Spleen (tissue), 11 donors: ENCODE measurements at regions not wholly inside any gene's neighbourhood (a gene's known extent, or its start where the extent isn't known, plus 50 kb on each side); places are given as distances from the start of the nearest gene placed in this dataset.

Source experiments
- DNase-seq: peaks from one replicate; pipeline ENCODE4 v3.0.0-alpha.2; 2020
- H3K27ac ChIP-seq, 8 donors: fragments of 200-600 bp; sonication (generic) in 7 of 8; 1 replicate in 4 of 8; 2 replicates in 4 of 8; pipeline versions ENCODE4 v1.5.0 to v1.8.0; 2016 to 2021; ENCODE audit warnings: inconsistent platforms in 4 of 8, mild to moderate bottlenecking in 4 of 8, moderate library complexity in 1 of 8
- H3K27me3 ChIP-seq, 7 donors: fragments of 200-600 bp; sonication (generic) in 6 of 7; replicated peaks in 1 of 7; 1 replicate in 4 of 7; 2 replicates in 3 of 7; pipeline versions ENCODE4 v1.5.0 to v1.8.0; 2016 to 2021; ENCODE audit warnings: inconsistent platforms in 3 of 7, mild to moderate bottlenecking in 1 of 7
- H3K36me3 ChIP-seq, 6 donors: fragments of 200-600 bp; sonication (generic) in 5 of 6; 1 replicate in 4 of 6; 2 replicates in 2 of 6; pipeline versions ENCODE4 v1.5.0 to v1.8.0; 2016 to 2021; ENCODE audit warnings: inconsistent platforms in 2 of 6
- H3K4me1 ChIP-seq, 6 donors: fragments of 200-600 bp; sonication (generic) in 5 of 6; 1 replicate in 3 of 6; 2 replicates in 3 of 6; pipeline versions ENCODE4 v1.5.0 to v1.8.0; 2016 to 2021; ENCODE audit warnings: inconsistent platforms in 3 of 6
- H3K4me3 ChIP-seq, 8 donors: fragments of 200-600 bp; sonication (generic) in 7 of 8; 1 replicate in 4 of 8; 2 replicates in 4 of 8; pipeline versions ENCODE4 v1.5.0 to v1.8.0; 2016 to 2021; ENCODE audit warnings: inconsistent platforms in 4 of 8, mild to moderate bottlenecking in 4 of 8, moderate library complexity in 2 of 8
- H3K9me3 ChIP-seq, 8 donors: fragments of 200-600 bp; sonication (generic) in 7 of 8; 1 replicate in 4 of 8; 2 replicates in 4 of 8; pipeline versions ENCODE4 v1.5.0 to v1.8.0; 2016 to 2021; ENCODE audit warnings: inconsistent platforms in 4 of 8
- CTCF ChIP-seq, 11 experiments: fragments of 200-600 bp in 7 of 11; fragments of 450-650 bp in 4 of 11; sonication (generic) in 4 of 11; IDR thresholded peaks in 8 of 11; conservative IDR thresholded peaks in 3 of 11; 1 replicate in 7 of 11; 2 replicates in 4 of 11; pipeline versions ENCODE4 v1.4.0 to v1.8.0; 2016 to 2021; ENCODE audit warnings: antibody characterized with exemption in 11 of 11, inconsistent platforms in 4 of 11, mild to moderate bottlenecking in 1 of 11
- POLR2A ChIP-seq, 3 donors: fragments of 450-650 bp; IDR thresholded peaks; one replicate each; pipeline ENCODE4 v1.5.1; 2017; ENCODE audit warnings: antibody characterized with exemption in 3 of 3, mild to moderate bottlenecking in 1 of 3
- POLR2AphosphoS5 ChIP-seq, 3 donors: sonication (generic); formaldehyde crosslinking; IDR thresholded peaks; one replicate each; pipeline ENCODE4 v1.5.1; 2017; ENCODE audit warnings: antibody characterized with exemption in 3 of 3
- WGBS, 5 donors: extraction: QIAGEN DNeasy Blood & Tissue Kit in 3 of 5; methylation state at CpG; one replicate each; pipeline versions ENCODE4 v1.1.5 to v1.1.7; 2013 to 2018; 5-methylcytosine and 5-hydroxymethylcytosine counted together
- intact Hi-C: fragments of 100-400 bp; cut with DNase I; formaldehyde crosslinking; loops from one replicate; pipeline ENCODE4 v1.15.0; 2023; ENCODE audit warnings: low total_unique reads
- donor health status: healthy with polysubstance abuse.
- donor health status: DM: no; HTN: no; CAD: no; lungs with moderate emphysema.
- donor health status: DM: no; HTN: no; CAD: no.
- donor health status: Bipolar disorder and iron deficiency.
- donor health status: healthy.
- donor health status: DM: no; HTN: no; CAD: no.
- donor health status: DM: yes; HTN: yes; CAD: no.

GRCh38 chr20:11364736-11365135 lies 553.0 kb upstream of the BTBD3 start:
- no peak overlapping the region for H3K4me3 ChIP-seq
- WGBS, 5 donors = 77 to 91% (median 86%) methylated on average over 5 of the region's 5 CpGs
- H3K36me3 ChIP-seq = no peaks in the 10 kb centered on the region
- no peak for TF ChIP-seq POLR2AphosphoS5 (IDR thresholded peaks at IDR 0.05)
- no peaks in the 10 kb centered on the region for H3K27me3 ChIP-seq
- H3K27ac ChIP-seq = no peak overlapping the region
- DNase-seq = no peak
- intact Hi-C loops = no loop called here
- no peaks in the 10 kb centered on the region for H3K4me1 ChIP-seq
- H3K9me3 ChIP-seq = peaks cover 0 to 6% (median 0%) of the 10 kb centered on the region in 8 donors

- no peaks in the 10 kb centered on the region for H3K36me3 ChIP-seq
- 65 to 84% (median 76%) methylated on average over 4 of the region's 4 CpGs for WGBS, 5 donors
Observed at GRCh38 chr20:11366660-11367059, 551.0 kb upstream of the BTBD3 start.

GRCh38 chr20:11368499-11368898 lies 549.2 kb upstream of the BTBD3 start:
- Histone ChIP-seq H3K4me1 (no peaks in the 10 kb centered on the region), H3K27ac (no peak overlapping the region), H3K36me3 (no peaks in the 10 kb centered on the region), H3K9me3 (no peaks in the 10 kb centered on the region), H3K27me3 (no peaks in the 10 kb centered on the region), H3K4me3 (no peak overlapping the region)
- WGBS, 5 donors = 65 to 85% (median 79%) methylated on average over 4 of the region's 4 CpGs
- intact Hi-C loops = no loop called here
- TF ChIP-seq POLR2A (IDR thresholded peaks at IDR 0.05) (no peak), POLR2AphosphoS5 (IDR thresholded peaks at IDR 0.05) (no peak), CTCF (IDR thresholded peaks at IDR 0.05 in 8 of 11, conservative IDR thresholded peaks at IDR 0.05 in 3 of 11) (no peak)
- DNase-seq = no peak

More at GRCh38 chr20:11366660-11367059, 551.0 kb upstream of the BTBD3 start:
- Histone ChIP-seq H3K4me3 (no peak overlapping the region), H3K27ac (no peak overlapping the region), H3K9me3 (peaks cover 0 to under 1% (median 0%) of the 10 kb centered on the region in 8 donors), H3K27me3 (no peaks in the 10 kb centered on the region), H3K4me1 (no peaks in the 10 kb centered on the region)
- no peak for TF ChIP-seq POLR2A (IDR thresholded peaks at IDR 0.05)
- no peak for TF ChIP-seq CTCF (IDR thresholded peaks at IDR 0.05 in 8 of 11, conservative IDR thresholded peaks at IDR 0.05 in 3 of 11)
- TF ChIP-seq POLR2AphosphoS5 (IDR thresholded peaks at IDR 0.05) = no peak
- intact Hi-C loops = no loop called here
- DNase-seq = no peak

- Histone ChIP-seq H3K27ac (no peak overlapping the region), H3K36me3 (no peaks in the 10 kb centered on the region), H3K4me1 (no peaks in the 10 kb centered on the region), H3K27me3 (no peaks in the 10 kb centered on the region), H3K4me3 (no peak overlapping the region), H3K9me3 (no peaks in the 10 kb centered on the region)
- WGBS, 5 donors = 81 to 96% (median 86%) methylated on average over 12 of the region's 12 CpGs
- intact Hi-C loops = no loop called here
- DNase-seq = no peak
- no peak for TF ChIP-seq POLR2A (IDR thresholded peaks at IDR 0.05)
- no peak for TF ChIP-seq CTCF (IDR thresholded peaks at IDR 0.05 in 8 of 11, conservative IDR thresholded peaks at IDR 0.05 in 3 of 11)
- TF ChIP-seq POLR2AphosphoS5 (IDR thresholded peaks at IDR 0.05) = no peak
Observed at GRCh38 chr20:11368965-11369711, 548.6 kb upstream of the BTBD3 start.
